ENCODE measurements at regions not wholly inside any gene's neighbourhood (a gene's known extent, or its start where the extent isn't known, plus 50 kb on each side); places are given as distances from the start of the nearest gene placed in this dataset.
"Not testable (repeated sequence)": the region's sequence is repeated elsewhere in the genome, so short reads cannot be mapped to it uniquely, and the experiment has no call there.

DNA sequence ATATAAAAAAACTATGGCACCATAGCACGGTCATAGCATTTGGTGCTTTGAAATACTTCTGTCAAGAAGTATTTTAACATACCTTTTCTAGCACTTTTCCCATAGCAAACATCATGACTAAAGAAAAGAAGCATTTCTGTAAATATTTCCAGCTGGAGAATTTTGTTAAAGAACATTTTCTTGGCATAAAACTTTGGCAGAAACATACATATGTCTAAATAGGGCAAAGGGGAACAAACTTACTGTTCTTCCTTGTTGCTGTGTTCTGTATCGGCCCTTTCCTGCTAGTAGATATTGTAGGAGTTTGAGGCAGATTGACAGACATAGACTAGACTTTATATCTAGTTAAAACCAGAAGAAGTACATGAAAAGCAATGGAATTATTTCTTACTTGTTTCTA, 2368.5 kb downstream of the PCDH7 start:
- CTCF ChIA-PET, result no interaction called here
- POLR2A ChIA-PET, result no interaction called here

- POLR2A ChIA-PET, result no interaction called here
Observed at GRCh38 chr4:33090910-33091309, 2370.7 kb downstream of the PCDH7 start.

DNA sequence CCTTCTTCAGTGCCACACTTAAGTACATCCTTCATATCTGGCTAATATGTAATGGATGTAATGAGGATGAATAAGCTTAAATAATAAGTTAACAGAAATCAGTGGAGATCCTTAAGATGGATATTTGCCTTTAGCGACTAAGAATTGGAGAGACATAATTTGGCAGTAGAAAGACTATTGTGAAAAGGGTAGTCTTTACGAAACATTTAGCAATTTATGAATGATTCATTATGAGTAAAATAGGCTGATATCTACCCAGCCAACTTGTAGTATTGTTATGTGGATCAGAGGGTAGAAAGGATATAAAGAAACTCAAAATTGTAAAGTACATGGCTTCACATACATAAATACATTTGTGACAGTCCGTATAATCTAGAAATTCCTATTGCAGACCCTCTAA, 2371.8 kb downstream of the PCDH7 start:
- CTCF ChIA-PET, result no interaction called here
- POLR2A ChIA-PET, result no interaction called here

More at GRCh38 chr4:33090910-33091309, 2370.7 kb downstream of the PCDH7 start:
- CTCF ChIA-PET, result no interaction called here

GRCh38 chr4:33104273-33104672, 2384.1 kb downstream of the PCDH7 start:
- POLR2A ChIA-PET, result no interaction called here
- CTCF ChIA-PET, result no interaction called here

DNA sequence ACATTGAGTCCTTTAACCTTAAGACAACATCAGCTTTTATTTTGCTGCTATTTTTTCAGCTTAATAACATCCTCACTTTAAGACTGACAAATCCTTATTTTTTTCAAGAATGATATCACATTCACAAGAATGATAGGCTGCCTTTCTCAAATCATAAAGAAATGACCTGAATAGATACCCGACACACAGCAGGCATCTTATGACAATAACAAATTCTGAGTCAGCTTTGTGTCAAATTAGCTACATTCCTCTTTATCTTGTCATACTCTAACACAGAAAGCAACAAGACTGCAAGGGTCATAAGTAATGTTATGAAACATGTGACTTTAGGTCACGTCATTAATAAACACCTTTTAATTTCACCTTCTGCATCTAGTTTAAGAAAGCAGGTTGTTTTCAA, 2387.6 kb downstream of the PCDH7 start:
- POLR2A ChIA-PET, result no interaction called here
- CTCF ChIA-PET, result no interaction called here

- CTCF ChIA-PET, result no interaction called here
Observed at GRCh38 chr4:33111117-33111516, 2390.9 kb downstream of the PCDH7 start.

DNA sequence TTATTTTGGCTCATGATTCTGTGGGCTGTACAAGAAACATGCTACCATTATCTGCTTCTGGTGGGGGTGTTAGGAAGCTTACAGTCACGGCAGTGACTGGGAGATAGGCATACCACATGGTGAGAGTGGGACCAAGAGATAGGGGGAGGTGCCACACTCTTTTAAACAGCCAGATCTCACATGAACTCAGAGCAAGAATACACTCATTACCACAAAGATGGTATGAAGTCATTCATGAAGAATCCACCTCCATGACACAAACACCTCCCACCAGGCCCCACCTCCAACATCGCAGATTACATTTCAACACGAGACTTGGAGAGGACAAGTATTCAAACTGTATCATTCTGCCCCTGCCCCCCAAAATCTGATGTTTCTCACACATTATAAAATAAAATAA, 2396.7 kb downstream of the PCDH7 start:
- ChIA-PET CTCF (no interaction called here), POLR2A (no interaction called here)

More at GRCh38 chr4:33111117-33111516, 2390.9 kb downstream of the PCDH7 start:
- POLR2A ChIA-PET, result no interaction called here

DNA sequence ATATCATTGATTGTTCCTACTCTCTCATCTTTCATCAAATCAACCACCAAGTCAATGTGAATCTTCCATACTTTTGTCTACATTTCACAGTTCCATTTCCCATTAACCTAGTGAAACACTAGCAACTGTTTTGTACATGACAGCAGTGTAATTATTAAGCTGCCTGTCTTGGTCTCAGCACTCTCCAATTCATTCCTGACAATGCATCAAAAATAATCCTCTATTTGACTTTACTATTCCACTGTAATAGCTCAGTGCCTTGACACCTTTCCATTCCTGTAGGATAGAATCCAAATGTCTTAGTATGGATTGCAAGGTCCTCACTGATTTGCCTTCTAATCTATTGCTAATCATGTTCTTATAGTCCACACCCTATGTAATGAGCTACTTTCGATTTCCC, 2405.8 kb downstream of the PCDH7 start:
- POLR2A ChIA-PET, result no interaction called here
- CTCF ChIA-PET, result no interaction called here

DNA sequence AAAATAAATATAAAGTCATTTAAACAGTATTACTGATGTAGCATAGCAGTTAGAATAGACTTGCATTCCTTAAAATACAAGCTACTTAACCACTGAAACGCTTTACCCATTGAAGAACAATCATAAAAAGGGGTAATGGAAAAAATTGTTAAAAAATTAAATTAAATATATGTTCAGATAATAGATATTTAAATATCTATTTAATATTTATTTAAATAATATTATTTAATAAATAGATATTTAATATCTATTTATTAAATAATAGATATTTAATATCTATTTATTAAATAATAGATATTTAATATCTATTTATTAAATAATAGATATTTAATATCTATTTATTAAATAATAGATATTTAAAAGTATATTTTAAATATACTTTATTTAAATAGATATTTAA, 2410.5 kb downstream of the PCDH7 start:
- POLR2A ChIA-PET, result not testable (repeated sequence)
- CTCF ChIA-PET, result interaction anchor here (0.5 kb wide), 1 partner anchor 11 kb away, joined by 3 read pairs; no protein-coding TSS in a partner anchor

DNA sequence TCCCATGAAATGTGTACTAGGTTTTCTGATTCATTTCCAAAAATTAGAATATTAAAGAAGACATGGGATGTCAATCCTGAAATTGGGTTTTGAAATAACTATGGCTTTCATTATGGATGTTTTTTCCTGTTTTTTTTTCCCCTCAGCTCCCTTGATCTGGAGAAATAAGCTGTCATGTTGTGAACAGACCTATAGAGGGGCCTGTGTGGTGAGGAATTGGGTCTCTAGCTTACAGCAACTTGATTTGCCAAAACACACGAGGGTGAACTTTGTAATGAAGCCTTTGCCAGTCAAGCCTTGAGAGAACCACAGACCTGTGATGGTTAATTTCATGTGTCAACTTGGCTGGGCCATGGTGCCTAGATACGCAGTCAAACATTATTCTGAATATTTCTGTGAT, 2413.6 kb downstream of the PCDH7 start:
- CTCF ChIA-PET, result interaction anchor here (0.7 kb wide), 1 partner anchor 758 kb away, joined by 4 read pairs; no protein-coding TSS in a partner anchor
- POLR2A ChIA-PET, result no interaction called here

DNA sequence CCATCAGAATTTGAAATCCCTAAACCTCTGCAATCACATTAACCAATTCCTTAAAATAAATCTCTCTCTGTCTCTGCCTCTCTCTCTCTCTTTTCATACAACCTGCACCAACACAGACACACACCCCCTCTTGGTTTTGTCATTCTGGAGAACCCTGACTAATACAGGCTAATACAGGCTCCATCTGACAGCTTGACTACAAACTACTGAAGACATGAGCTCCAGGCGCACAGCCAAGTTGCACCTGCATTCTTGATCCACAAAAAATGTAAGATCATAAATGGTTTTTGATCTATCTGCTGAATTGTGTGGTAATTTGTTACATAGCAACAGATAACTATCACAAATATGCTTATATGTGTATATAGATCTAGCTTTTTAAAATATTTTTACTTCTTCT, 2414.2 kb downstream of the PCDH7 start:
- ChIA-PET POLR2A (no interaction called here), CTCF (no interaction called here)

DNA sequence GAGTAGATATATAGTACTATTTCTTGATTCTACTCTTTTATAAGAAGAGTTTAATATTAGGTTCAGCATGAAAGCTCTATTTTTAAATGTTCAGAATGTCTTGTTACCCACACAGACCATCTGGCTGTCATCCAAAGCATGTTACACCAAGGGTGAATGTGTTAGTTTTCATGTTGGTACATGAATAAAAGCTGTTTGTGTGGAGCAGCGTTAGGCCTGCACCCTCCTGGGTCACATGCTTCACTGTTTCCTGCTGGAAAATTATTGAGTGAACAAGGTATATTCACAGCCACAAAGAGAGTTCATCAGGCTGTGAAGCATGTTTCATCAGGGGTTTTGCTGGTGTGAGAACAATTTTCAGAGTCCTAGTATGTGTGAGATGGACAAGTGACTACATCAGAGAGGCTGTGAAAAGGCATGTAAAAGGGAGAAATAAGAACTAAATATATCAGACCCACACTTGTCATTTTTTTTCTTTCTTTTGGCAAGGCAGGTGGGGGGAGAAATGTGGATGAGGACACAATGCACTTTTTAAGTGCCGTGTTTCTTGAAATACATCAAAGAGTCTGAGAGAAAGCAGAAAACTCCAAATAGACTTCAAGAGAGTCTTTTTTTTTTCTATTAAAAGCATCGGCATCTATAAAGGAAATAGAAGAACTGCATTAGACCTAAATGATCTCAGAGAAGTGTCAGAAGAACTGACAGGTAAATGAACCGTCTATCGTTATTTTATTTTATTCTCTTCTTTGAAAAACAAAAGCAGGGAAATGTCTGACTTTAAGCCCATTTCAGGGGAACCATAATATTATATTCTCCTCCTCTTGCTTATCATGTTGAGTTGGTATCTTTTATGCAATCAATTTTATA, 2429.7 kb downstream of the PCDH7 start:
- ChIA-PET POLR2A (no interaction called here), CTCF (no interaction called here)

DNA sequence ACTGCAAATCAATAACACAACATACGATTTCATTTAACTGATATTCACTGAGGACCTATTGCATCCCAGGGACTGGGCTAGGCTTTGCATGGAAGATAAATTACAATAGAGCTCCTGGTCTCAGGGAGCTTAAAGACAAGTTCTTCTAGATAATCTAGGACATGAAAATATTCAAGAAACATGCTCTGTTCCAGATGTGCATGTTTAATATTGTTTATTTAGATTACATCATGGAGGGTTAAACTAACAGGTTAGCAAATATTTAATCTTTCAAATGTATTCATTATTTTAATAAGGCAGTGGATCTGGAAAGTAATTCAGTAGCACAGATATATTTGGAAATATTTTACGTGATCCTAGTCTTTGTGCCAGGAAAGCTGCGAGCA, 2430.3 kb downstream of the PCDH7 start:
- ChIA-PET POLR2A (no interaction called here), CTCF (no interaction called here)

DNA sequence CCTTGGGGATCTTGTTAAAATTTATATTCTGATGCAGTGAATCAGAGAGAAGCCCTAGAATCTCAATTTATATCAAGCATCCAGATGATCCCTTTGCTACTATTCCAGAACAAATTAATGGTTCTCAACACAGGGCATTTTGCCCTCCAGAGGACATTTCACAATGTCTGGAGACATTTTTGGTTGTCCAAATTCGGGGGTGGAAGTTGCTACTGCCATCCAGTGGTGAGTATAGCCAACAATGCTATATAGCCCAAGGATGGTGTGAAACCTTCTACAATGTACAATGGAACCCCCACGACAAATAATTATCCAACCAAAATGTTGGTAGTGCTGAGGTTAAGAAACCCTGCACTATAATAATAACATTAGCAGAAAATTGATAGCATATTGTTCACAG, 2440.0 kb downstream of the PCDH7 start:
- POLR2A ChIA-PET, result no interaction called here
- CTCF ChIA-PET, result no interaction called here

- CTCF ChIA-PET, result no interaction called here
- POLR2A ChIA-PET, result no interaction called here
Observed at GRCh38 chr4:33161202-33161601, 2441.0 kb downstream of the PCDH7 start.

DNA sequence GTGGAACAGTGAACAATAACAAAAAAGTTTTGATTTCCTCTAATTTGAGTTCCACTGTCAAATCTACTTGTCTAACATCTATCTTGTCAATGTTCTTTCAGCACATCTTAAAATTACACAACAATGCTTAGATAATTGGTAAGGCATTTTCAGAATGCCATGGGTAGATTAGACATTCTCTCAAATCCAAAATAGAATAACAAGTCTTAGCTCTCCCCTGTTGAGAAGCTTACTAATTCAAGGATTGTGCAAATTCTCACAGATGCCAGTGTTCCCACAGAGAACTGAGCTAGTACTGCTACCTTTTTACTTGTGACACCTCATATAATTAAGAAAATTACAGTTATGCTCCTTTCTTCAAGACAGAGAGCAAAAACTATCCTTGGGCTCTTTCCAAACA, 2442.0 kb downstream of the PCDH7 start:
- ChIA-PET POLR2A (no interaction called here), CTCF (no interaction called here)

DNA sequence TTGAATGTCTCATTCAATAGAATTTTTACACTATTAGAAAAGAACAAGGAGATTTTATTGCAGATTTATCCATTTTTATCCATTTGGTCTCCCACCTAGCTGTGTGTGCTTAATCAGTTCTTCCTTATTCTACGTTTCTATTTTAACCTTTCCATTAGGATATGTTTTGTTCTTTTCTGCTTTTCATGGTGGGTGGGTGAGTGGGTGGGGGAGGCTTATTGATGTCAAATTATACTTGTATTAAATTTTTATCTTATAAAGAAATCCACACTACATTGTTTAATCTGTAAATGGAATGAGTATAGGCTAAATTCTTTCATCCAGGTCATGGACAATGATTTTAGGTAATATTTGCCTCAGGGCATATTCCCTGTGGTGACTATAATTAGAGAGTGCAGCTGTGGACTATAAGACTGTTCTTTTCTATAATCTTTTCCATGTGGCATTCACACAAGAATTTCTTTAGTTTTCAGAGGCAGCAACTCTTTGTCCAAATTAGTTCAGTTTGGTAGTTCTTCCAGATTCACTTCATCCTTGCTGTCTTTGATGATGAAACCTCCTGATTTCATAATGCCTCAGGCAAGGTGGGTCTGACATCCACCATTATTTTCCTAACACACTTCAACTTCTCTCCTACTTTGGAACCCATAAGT, 2451.8 kb downstream of the PCDH7 start:
- CTCF ChIA-PET, result no interaction called here
- POLR2A ChIA-PET, result no interaction called here

DNA sequence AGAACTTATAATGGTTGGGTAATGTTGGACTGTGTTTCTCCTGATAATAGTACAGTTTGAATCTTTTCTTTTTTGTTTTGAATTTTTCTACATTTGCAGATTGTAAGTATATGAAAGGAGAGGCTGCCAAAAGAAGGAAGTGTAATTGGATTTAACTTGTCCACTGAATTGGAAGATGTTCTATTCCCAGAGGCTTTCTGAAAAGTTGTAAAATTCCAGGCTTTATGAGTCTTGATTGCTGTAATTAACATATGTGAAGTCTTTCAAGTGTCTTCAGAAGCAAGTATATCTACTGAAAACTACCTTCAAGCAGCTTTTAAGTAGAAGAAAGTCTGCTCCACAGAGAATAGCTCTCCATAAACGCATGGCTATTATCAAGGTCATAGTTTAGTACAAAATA, 2456.4 kb downstream of the PCDH7 start:
- ChIA-PET CTCF (no interaction called here), POLR2A (no interaction called here)

DNA sequence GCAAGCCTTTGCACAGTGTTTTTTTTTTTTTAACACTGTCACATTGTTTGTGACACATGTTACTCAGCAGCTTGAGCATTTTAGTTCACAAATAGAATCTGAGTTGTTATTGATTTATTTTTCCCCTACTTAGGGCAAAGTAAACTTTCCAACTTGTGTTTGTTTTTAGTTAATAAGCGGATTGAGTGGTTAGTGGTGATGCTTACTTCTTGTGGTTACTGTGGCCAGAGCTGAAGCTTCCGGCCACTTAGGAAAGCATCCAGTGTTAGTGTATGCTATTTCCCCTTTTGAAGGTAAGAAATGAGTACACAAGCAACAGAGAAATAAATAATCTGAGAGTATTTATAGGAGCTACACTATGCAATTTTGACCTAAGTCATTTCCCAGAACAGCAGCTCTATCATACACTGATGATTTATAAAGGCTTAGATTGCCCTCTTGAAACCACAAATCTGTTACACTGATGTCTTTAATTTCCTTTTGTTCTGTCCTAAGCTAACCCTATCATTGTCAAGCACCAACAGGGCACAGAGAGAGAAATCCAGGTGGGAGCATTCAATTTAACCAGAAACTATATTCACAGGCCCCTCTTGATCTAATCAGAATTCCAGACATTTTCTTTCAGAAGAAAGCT, 2464.6 kb downstream of the PCDH7 start:
- ChIA-PET CTCF (no interaction called here), POLR2A (no interaction called here)

DNA sequence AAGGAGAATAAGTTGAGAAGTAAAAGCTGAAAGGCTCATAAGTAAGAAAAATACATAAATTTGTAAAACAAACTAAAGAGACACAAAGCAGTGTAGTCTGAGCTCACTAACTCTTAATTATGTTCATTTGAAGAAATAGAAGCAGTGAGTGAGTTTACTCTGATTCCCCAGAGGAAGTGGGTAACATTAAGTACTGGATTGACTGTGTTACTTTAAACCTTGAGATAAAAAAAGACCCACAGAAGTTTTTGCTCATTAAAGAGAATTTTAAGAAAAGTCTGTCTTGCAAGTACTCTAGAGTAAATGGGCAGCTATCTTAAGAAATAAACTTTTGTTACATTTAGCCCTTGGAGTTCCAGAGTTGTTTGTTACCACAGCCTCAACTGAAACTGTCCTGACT, 2466.9 kb downstream of the PCDH7 start:
- ChIA-PET POLR2A (no interaction called here), CTCF (no interaction called here)

- POLR2A ChIA-PET, result no interaction called here
- CTCF ChIA-PET, result no interaction called here
Observed at GRCh38 chr4:33188733-33189132, 2468.6 kb downstream of the PCDH7 start.

Data from activated CD8-positive, alpha-beta memory T cell treated with anti-CD3 and anti-CD28 coated beads for 36 hours (primary cell).